ENCODE measurements at regions not wholly inside any gene's neighbourhood (a gene's known extent, or its start where the extent isn't known, plus 50 kb on each side); places are given as distances from the start of the nearest gene placed in this dataset.

GRCh38 chr6:119902681-119903080 lies 553.1 kb upstream of the MAN1A1 start:
- H3K4me1 ChIP-seq: no peaks in the 10 kb centered on the region
- H3K27me3 ChIP-seq: no peaks in the 10 kb centered on the region
- H3K36me3 ChIP-seq: no peaks in the 10 kb centered on the region
- TF ChIP-seq CTCF (IDR thresholded peaks at IDR 0.05): no peak
- H3K9me3 ChIP-seq: no peaks in the 10 kb centered on the region
- H3K27ac ChIP-seq: no peak overlapping the region
- no peak overlapping the region for H3K4me3 ChIP-seq
- DNase-seq (no peak), ATAC-seq (no peak), FAIRE-seq (no peak)
- intact Hi-C loops (cut with DNase I): no loop called here
- 52 to 77% methylated on average over 1 of the region's 1 CpG for WGBS, 2 donors

GRCh38 chr6:119896806-119897205 lies 547.2 kb upstream of the MAN1A1 start:
- Histone ChIP-seq H3K4me1 (no peaks in the 10 kb centered on the region), H3K4me3 (no peak overlapping the region), H3K27me3 (no peaks in the 10 kb centered on the region), H3K36me3 (no peaks in the 10 kb centered on the region), H3K27ac (no peak overlapping the region), H3K9me3 (no peaks in the 10 kb centered on the region)
- WGBS, 2 donors: 90 to 94% methylated on average over 1 of the region's 1 CpG
- FAIRE-seq (no peak), ATAC-seq (no peak), DNase-seq (no peak)
- intact Hi-C loops (cut with DNase I): no loop called here
- no peak for TF ChIP-seq CTCF (IDR thresholded peaks at IDR 0.05)

- FAIRE-seq (no peak), ATAC-seq (no peak), DNase-seq (no peak)
- Histone ChIP-seq H3K27ac (no peak overlapping the region), H3K4me3 (no peak overlapping the region), H3K9me3 (no peaks in the 10 kb centered on the region), H3K27me3 (no peaks in the 10 kb centered on the region), H3K36me3 (no peaks in the 10 kb centered on the region), H3K4me1 (no peaks in the 10 kb centered on the region)
- intact Hi-C loops (cut with DNase I): no loop called here
- TF ChIP-seq CTCF (IDR thresholded peaks at IDR 0.05): no peak
- 67 to 81% methylated on average over 2 of the region's 2 CpGs for WGBS, 2 donors
Observed at GRCh38 chr6:119895626-119896025, 546.1 kb upstream of the MAN1A1 start.

GRCh38 chr6:119894811-119895210 lies 545.2 kb upstream of the MAN1A1 start:
- no peaks in the 10 kb centered on the region for H3K4me1 ChIP-seq
- ATAC-seq (no peak), FAIRE-seq (no peak), DNase-seq (no peak)
- no peak overlapping the region for H3K4me3 ChIP-seq
- H3K27me3 ChIP-seq: no peaks in the 10 kb centered on the region
- no peaks in the 10 kb centered on the region for H3K9me3 ChIP-seq
- intact Hi-C loops (cut with DNase I): no loop called here
- TF ChIP-seq CTCF (IDR thresholded peaks at IDR 0.05): no peak
- no peak overlapping the region for H3K27ac ChIP-seq
- no peaks in the 10 kb centered on the region for H3K36me3 ChIP-seq

- Histone ChIP-seq H3K27me3 (no peaks in the 10 kb centered on the region), H3K9me3 (no peaks in the 10 kb centered on the region), H3K4me3 (no peak overlapping the region), H3K36me3 (no peaks in the 10 kb centered on the region), H3K27ac (no peak overlapping the region), H3K4me1 (no peaks in the 10 kb centered on the region)
- FAIRE-seq (no peak), ATAC-seq (no peak), DNase-seq (no peak)
- no peak for TF ChIP-seq CTCF (IDR thresholded peaks at IDR 0.05)
- WGBS, 2 donors: 84 to 90% methylated on average over 4 of the region's 4 CpGs
- intact Hi-C loops (cut with DNase I): no loop called here
Observed at GRCh38 chr6:119891644-119892043, 542.1 kb upstream of the MAN1A1 start.
